ENCODE measurements at regions not wholly inside any gene's neighbourhood (a gene's known extent, or its start where the extent isn't known, plus 50 kb on each side); places are given as distances from the start of the nearest gene placed in this dataset.
"Not testable (repeated sequence)": the region's sequence is repeated elsewhere in the genome, so short reads cannot be mapped to it uniquely, and the experiment has no call there.

GRCh38 chr16:27600381-27600780 is 50.4 kb downstream of the KATNIP start:
- DNase-seq = no peak

DNA sequence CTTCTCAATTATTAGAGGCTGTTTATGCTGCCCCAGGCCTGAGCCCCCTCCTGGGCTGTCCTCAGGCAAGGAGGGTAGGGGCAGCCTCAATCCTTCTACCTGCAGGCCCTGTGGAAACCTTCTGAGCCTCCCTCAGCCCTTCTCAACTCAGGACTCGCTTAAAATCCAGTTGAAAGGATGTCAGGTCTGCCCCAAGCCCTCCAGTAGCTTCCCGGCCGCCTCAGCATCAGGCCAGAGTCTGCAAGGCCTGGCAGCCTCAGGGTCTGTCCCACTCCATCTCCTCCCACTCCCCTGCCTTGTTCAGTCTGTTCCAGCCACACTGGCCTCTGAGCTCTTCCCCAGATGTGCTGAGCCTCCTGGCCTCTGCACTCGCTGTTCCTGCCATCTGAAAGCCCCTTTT is 52.2 kb downstream of the KATNIP start:
- no peak for DNase-seq

GRCh38 chr16:27605500-27606106 is 55.7 kb downstream of the KATNIP start:
- DNase-seq = not testable (repeated sequence)

GRCh38 chr16:27611340-27611739 is 61.4 kb downstream of the KATNIP start:
- DNase-seq = no peak

- no peak for DNase-seq
Observed at GRCh38 chr16:27613238-27613791, 63.4 kb downstream of the KATNIP start.

GRCh38 chr16:27617665-27618064 is 67.7 kb downstream of the KATNIP start:
- no peak for DNase-seq

DNA sequence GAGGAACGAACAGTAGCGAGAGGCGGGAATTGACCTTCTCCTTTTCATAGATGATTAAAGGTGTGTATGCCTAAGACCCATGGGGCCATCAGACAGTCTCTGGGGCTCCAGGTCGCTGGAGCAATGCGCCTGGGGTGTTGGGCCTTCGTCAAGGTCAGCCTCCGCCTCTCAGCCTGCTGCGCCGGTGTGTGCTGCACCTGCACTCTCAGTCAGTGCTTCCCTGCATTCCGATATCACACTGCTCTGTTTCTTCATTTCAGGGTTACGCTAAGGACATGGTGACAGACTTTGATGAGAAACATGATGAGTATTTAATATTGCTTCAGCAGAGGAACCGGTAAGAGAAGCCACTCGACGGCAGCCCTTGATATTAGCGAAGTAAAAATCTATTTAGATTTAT is 68.2 kb downstream of the KATNIP start:
- no peak for DNase-seq

DNA sequence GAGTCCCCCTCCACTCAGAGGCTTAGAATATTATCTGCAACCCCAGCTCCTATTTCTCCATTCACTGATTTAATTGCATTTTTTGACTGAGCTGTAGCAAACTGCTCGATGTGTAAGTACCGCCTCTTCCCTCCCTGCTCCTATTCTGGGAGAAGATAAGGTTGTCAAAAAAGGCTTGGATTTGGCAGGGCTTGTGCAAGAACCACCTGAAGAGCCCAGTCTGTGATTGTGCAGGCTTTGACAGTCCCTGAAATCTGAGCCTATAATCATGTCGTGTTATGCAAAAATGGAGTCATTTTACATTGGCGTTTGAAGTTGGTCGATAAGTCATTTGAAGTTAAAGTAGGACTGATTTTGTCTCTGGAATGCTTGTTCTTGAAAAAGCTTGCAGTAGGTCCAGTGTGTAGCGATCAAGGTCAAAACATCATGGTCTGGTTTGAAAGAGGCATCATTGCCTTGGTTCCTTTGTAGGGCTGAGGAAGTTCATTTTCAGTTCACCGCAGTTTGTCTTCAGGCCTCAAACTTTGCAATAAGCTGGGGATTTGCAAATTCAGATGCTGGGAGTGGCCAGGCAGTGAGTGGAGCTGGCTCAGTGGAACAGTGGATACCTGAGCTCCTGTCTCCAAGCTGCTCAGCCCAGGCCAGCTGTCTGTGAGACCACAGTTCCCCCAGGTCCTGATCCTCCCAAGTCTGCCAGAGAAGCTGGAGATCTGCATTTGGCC is 68.8 kb downstream of the KATNIP start:
- DNase-seq = no peak

- DNase-seq = no peak
Observed at GRCh38 chr16:27620541-27620940, 70.6 kb downstream of the KATNIP start.

DNA sequence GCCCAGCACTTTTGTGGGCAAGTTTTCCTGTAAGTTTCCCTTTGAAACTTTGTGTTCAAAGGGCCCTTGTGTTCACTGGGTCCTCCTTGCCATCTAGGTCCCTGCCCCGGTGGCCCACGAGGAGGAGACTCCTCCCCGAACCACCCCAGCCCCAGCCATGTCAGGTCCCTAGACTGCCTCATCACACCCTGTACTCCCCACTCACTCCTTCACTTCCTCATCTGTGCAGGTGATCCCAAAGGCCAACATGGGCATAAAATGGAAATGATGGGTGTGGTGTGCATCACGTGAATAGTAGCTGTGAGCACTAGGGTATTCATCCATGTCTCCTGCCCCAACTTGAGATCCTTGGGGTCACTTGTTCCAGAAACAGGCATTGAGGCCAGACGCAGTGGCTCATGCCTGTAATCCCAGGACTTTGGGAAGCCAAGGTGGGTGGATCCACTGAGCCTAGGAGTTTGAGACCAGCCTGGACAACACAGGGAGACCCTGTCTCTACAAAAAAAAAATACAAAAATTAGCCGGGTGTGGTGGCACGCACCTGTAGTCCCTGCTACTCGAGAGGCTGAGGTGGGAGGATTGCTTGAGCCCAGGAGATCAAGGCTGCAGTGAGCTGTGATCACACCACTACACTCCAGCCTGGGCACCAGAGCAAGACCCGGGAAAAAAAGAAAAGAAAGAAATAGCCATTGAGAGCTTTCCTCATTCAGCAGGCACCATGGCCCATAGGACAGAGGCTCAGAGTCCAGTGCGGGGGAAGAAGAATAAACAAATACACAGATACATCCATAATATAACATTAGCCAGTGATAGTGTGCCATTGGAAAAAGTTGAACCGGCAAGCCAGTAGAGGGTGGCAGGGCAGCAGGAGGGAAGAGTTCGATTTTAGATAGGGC is 74.5 kb downstream of the KATNIP start:
- DNase-seq = no peak

DNA sequence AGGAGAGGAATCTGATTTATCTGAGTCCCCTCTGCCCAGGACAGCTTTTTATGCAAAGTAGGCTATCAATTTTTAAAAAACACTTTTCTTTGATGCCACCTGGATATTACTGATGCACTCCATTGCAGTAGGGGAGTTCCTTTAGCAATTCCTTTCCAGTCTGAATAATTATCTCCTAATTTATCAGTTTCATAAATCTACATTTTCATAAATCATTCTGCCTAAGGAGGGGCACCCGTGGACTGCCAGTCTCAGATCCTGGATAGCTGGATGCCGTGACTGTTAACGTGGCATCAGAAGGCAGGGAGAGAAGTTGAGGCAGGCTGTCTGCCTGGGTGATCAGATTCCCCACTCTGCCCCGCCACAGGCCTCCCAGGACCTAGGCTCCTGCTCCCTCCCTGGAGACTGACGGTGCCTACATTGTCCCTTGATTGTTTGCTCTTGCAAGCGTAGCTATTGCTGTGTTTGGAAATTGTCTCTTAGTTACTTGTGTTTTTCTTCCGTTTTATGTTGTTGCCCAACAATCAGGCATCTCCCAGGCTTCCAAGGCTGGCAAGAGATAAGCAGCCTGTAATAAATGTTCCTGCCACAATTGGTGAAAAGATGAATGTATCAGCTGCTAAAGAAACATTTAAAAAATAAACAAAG is 75.2 kb downstream of the KATNIP start:
- DNase-seq = no peak

GRCh38 chr16:27627136-27627535 is 77.2 kb downstream of the KATNIP start:
- no peak for DNase-seq

GRCh38 chr16:27628241-27628942 is 78.4 kb downstream of the KATNIP start:
- DNase-seq = no peak

- DNase-seq = not testable (repeated sequence)
Observed at GRCh38 chr16:27628943-27629462, 79.1 kb downstream of the KATNIP start.

GRCh38 chr16:27632216-27632615 is 82.3 kb downstream of the KATNIP start:
- no peak for DNase-seq

DNA sequence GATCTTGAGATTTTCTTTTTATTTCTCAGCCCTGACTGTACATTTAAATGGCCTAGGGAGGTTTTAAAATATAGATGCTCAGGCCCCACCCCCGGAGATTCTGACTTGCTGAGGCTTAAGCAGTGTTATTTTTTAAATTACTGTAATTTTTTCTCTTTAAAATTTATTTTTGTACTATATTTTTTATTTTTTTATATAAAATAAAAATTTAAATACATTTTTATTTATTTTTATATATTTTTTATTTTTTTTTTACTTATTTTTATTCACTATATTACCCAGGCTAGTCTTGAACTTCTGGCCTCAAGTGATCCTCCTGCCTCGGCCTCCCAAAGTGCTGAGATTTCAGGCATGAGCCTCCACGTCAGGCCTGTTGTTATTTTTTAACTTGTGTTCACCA is 83.3 kb downstream of the KATNIP start:
- DNase-seq = no peak

- DNase-seq = no peak
Observed at GRCh38 chr16:27633721-27634120, 83.8 kb downstream of the KATNIP start.

GRCh38 chr16:27634779-27635178 is 84.8 kb downstream of the KATNIP start:
- no peak for DNase-seq

DNA sequence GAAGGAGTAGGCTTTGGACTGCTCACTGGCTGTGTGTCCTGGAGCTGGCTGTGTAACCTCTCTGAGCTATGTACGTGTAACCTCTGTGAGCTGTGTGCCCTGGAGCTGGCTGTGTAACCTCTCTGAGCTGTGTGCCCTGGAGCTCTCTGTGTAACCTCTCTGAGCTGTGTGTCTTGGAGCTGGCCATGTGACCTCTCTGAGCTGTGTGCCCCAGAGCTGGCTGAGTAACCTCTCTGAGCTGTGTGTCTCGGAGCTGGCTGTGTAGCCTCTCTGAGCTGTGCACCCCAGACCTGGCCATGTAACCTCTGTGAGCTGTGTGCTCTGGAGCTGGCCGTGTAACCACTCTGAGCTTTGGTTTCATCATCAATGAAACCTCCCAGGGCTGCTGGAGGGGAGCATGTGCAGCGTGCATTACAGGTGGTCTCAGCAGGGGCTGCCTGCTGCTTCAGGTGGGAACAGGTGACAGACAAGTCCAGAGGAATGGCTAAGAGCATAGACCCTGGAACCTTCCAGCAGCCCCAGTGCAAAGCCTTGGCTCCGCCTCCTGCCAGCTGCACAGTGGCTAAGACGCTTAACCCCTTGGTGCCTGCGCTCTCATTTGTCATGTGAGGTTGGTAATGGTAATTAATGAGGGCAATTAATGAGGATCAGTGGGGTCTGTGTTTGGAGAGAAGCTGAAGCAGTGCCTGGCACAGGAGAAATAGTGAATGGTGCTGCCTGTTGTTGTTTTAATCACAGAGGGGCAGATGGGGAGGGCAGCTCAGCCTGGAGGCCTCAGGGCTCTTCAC is 86.7 kb downstream of the KATNIP start:
- no peak for DNase-seq

- DNase-seq = no peak
Observed at GRCh38 chr16:27638833-27639560, 89.1 kb downstream of the KATNIP start.

Data from amniotic stem cell (primary cell).